GM19324 (cell line): ENCODE measurements at regions not wholly inside any gene's neighbourhood (a gene's known extent, or its start where the extent isn't known, plus 50 kb on each side); places are given as distances from the start of the nearest gene placed in this dataset.
"Not testable (repeated sequence)": the region's sequence is repeated elsewhere in the genome, so short reads cannot be mapped to it uniquely, and the experiment has no call there.

Experiments used
- ATAC-seq: cut with Tn5 transposase; IDR thresholded peaks from one replicate; pipeline ENCODE4 v1.9.1; 2021; ENCODE audit warnings: mild to moderate bottlenecking, moderate library complexity; ENCODE audit not compliant: unreplicated experiment, low FRiP score

DNA sequence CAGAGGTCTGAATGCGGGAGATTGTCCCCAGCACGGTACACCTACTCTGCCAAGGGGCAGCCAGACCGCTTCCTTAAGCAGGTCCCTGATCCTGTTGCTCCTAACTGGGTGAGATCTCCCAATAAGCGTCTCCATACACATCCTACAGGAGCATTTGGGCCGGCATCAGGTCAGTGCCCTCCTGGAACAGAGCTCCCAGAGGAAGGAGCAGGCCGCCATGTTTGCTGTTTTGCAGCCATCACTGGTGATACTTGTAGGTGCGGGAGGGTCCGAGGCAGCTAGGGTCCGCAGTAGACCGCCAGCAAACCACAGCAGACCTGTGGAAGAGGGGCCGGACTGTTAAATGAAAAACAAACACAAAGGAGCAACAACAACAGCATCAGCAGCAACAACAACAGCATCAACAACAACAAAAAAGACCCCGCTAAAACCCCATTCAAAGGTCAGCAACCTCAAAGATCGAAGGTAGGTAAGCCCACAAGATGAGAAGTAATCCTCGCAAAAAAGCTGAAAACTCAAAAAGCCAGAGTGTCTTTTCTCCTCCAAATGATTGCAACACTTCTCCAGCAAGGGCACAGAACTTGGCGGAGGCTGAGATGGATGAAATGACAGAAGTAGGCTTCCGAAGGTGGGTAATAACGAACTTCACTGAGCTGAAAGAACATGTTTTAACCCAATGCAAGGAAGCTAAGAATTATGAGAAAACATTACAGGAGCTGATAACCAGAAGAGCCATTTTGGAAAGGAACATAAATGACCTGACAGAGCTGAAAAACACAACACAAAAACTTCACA is 79.0 kb upstream of the CDH7 start:
- no peak for ATAC-seq

GRCh38 chr18:65670145-65670544 is 80.7 kb upstream of the CDH7 start:
- ATAC-seq = not testable (repeated sequence)

GRCh38 chr18:65661391-65661790 is 89.4 kb upstream of the CDH7 start:
- ATAC-seq = no peak

- no peak for ATAC-seq
Measured at GRCh38 chr18:65659912-65660311, 90.9 kb upstream of the CDH7 start.

GRCh38 chr18:65659312-65659711 is 91.5 kb upstream of the CDH7 start:
- ATAC-seq = no peak

DNA sequence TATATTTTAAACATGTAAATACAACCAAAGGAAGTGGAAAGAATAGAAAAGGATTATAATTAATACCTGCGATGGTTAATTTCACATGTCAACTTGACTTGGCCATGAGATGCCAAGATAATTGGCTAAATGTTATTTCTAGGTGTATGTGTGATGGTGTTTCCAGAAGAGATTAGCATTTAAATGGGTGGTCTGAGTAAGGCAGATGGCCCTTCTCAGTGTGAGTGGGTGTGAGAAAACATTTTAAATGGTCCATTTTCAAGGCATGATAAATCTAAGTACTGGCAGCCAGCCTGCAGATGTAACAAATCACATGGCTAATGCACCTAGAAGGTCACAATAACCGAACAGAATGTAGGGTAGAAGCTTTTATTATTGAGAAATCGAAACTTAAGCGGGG is 99.6 kb upstream of the CDH7 start:
- ATAC-seq = no peak

DNA sequence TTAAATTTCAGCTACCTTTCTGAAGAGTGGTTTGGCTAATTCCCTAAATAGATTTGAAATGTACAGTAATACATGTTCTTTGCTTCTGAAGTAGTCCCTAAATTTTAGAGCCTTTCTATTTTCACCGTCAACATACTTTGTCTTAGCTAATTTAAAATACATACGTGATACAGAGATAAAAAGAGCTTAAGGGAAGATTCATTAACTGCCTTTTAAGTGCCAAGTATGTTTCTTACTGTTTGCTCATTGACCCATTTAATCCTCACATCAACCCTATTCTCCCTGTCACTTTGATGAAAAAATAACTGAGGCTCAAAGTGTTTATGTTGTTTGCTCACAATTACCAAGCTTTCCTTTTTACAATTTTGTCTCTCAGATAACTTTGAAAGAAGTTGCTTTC is 118.6 kb upstream of the CDH7 start:
- no peak for ATAC-seq

GRCh38 chr18:65631766-65632165 is 119.0 kb upstream of the CDH7 start:
- no peak for ATAC-seq

DNA sequence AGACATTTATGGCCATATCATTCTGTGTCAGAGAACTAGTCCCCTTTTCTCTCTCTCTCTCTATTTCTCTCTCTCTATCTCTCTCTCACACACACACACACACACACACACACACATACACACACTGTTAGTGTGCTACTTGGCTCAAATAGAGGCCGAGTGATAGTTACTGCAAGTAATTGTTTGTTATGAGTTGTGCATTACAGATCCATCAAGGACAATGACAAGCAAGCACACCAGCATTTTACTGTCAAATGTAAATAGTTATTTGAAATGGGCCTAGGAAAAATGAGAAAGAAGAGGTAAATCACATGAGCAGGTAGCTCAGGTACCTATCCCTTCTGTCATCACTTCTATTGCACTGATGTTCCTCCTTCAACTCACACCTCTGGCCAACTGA is 122.4 kb upstream of the CDH7 start:
- ATAC-seq = no peak

DNA sequence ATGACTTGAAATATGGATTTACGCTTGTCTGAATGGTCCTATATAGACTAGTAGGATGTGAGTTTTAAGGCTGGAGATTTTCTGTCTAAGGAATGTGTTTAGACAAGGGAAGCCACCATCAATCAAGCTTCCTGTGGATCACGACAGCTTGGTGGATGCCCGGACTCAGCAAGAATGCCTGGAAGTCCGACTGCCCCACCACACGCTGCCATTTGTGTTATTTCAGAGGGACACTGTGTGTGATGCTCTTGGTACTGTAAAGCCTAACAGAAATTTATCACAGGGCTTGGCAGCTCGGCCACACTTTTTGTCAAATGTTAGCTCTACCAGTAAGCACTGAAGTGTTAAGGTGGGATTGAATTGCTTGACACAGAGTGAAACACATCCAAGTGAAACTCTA is 127.1 kb upstream of the CDH7 start:
- ATAC-seq = no peak

GRCh38 chr18:65622436-65622835 is 128.4 kb upstream of the CDH7 start:
- ATAC-seq = no peak

DNA sequence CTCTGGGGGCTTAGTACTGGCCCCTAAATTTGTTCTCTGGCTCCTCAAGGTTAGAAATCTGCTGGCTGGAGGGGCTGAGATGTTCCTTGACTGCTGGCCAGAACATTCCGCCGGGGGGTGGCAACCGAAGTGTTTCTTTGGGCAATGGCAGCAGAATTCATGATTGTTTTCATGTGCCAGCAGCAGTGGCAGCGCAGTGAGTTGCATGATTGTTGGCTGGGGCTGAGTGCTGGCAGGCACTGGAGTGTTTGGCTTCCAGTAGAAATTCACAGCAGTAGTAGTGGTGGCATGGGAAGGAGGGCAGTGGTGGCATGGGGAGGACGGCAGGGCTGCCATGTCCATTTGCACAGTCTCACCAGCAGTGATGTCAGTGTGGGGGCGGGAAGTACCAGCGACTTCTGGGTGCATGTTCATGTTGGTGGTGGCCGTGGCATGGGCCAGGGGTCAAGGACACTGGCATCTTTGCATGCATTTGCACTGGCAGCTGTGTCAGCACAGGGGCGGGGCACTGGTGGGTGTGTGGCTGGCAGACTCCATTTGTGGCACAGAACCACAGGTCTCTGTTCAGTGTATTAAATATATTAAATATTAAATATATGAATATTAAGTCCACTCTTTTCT is 130.6 kb upstream of the CDH7 start:
- no peak for ATAC-seq

GRCh38 chr18:65610939-65611338 is 139.9 kb upstream of the CDH7 start:
- ATAC-seq = no peak

DNA sequence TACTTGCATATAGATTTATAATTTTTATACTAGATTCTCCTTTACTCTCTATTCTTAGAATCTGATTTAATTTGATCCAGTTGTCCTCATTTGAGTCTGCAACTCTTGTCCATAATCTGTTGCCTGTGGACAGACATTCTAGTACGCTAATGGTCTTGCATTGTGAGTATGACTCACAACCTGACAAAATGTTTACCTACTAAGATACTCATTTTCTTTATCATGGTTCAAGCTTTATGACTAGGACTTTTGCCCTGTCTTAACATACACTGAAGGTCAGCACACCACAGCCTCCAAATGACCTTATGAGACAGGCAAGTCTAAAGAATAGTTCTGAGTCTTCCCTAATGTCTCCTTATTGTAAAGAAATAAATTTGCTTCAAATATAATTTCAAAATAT is 142.3 kb upstream of the CDH7 start:
- no peak for ATAC-seq

DNA sequence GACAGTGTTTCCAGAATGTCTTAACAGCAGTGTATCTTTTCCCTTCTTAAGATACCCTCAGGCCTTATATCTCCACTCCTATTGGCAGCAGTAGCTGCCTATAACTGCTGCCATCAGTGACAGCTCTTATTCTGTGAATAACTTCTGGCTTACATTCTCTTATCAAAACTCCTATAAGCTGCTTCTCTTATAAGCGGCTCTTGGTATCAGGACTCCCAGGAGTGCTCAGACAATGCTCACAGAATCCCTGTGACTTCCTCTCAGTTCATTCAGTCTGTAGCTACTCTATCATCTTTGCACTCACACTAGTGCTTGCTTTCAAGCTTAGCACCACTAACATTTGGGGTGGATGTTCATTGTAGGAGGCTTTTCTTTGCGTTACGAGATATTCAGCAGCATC is 143.7 kb upstream of the CDH7 start:
- ATAC-seq = no peak

- no peak for ATAC-seq
Measured at GRCh38 chr18:65606551-65607130, 144.2 kb upstream of the CDH7 start.

- not testable (repeated sequence) for ATAC-seq
Measured at GRCh38 chr18:65605352-65605751, 145.5 kb upstream of the CDH7 start.

- ATAC-seq = no peak
Measured at GRCh38 chr18:65601775-65602174, 149.0 kb upstream of the CDH7 start.

DNA sequence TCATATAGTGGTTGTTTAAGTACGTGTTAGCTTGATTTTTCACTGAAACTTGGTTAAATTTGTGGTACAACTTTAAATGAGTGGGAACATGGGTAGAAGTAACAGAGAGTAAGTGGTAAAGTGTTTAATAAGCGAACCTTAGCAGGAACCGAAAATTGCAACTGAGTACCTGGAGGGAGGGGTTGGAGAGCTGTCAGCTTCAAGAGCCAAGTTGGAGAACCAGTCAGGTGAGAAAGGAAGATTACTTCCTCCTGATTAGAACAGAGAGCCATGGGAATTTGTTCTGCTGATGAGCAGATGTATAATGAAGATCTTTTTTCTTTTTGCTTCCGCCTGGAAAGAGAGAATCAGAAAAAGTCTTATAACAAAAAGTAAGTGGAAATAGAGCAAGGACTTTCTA is 158.4 kb upstream of the CDH7 start:
- ATAC-seq = no peak

- no peak for ATAC-seq
Measured at GRCh38 chr18:65587491-65587890, 163.3 kb upstream of the CDH7 start.

DNA sequence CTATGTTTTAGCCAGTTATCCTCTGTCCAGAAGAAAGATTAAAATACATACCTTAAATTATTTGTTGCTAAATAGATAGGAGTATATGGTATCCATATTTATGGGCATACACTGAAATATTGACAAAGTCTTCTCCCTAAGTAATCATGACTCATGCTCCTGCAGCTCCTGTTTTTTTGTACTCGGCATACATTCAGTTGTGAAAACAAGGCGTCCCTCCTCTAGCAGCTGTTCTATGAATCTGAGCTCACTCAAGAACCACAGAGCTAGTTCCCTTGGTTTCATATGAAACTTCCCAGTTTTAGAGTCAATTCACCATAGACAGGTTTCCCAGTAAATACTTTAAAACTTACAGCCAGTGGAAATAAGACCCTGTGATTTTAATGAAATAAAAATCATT is 168.7 kb upstream of the CDH7 start:
- not testable (repeated sequence) for ATAC-seq

DNA sequence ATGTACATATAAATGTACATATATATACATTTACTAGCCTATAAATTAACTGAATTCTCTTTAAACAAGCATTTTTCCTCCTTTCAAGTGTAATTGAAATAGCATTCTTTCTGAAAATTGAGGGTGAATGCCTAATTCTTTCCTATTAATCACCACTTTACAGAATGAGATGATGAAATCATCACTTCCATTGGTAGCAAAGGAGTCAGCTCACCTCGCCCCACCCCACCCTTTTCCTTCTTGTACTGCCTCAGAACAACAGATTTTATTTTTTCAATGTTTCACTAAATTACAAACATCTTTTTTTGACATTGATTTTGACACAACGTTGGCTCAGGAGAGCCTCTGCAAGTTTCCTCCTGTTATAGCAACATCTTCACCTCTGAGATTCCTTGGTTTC is 181.9 kb upstream of the CDH7 start:
- no peak for ATAC-seq
